ENCODE measurements at regions not wholly inside any gene's neighbourhood (a gene's known extent, or its start where the extent isn't known, plus 50 kb on each side); places are given as distances from the start of the nearest gene placed in this dataset.

- H3K36me3 Mint-ChIP-seq: no peaks in the 10 kb centered on the region
- Histone ChIP-seq H3K9me3 (ENCODE audit: low read depth) (peaks cover 1% of the 10 kb centered on the region), H3K79me2 (ENCODE audit: low read depth) (no peaks in the 10 kb centered on the region), H3F3A (ENCODE audit: low read depth) (peaks cover 19% of the 10 kb centered on the region), H3K36me3 (no peaks in the 10 kb centered on the region), H3K4me2 (no peak overlapping the region), H3K27me3 (peaks cover 24% of the 10 kb centered on the region), H2AFZ (replicated peaks) (no peak overlapping the region), H3K27ac (no peak overlapping the region), H3K4me3 (no peak overlapping the region), H3K9ac (no peak overlapping the region), H3K4me1 (peaks cover 17% of the 10 kb centered on the region), H4K20me1 (ENCODE audit: low read depth) (peaks cover 6% of the 10 kb centered on the region)
- H3K27me3 Mint-ChIP-seq (ENCODE audit: insufficient read depth, low read depth): peaks cover 6% of the 10 kb centered on the region
- peaks cover 4% of the 10 kb centered on the region for H3K9me3 Mint-ChIP-seq
- H3K4me1 Mint-ChIP-seq: peaks cover 6% of the 10 kb centered on the region
- no peak overlapping the region for H3K27ac Mint-ChIP-seq
- no peak for TF ChIP-seq EZH2 (IDR thresholded peaks at IDR 0.05)
- no peak for TF ChIP-seq CTCF (IDR thresholded peaks at IDR 0.05)
- TF ChIP-seq EZH2phosphoT487 (IDR thresholded peaks at IDR 0.05): no peak
- H3K4me3 Mint-ChIP-seq: no peak overlapping the region
- DNase-seq (ENCODE audit: low spot score): no peak
These were observed 129.9 kb upstream of the CLEC14A start for GRCh38 chr14:38385836-38386235.

- DNase-seq (ENCODE audit: low spot score): no peak
- Mint-ChIP-seq H3K36me3 (no peaks in the 10 kb centered on the region), H3K4me1 (peaks cover 6% of the 10 kb centered on the region), H3K27ac (no peak overlapping the region), H3K27me3 (ENCODE audit: insufficient read depth, low read depth) (peaks cover 6% of the 10 kb centered on the region), H3K4me3 (no peak overlapping the region), H3K9me3 (peaks cover 4% of the 10 kb centered on the region)
- Histone ChIP-seq H3K4me1 (peaks cover 17% of the 10 kb centered on the region), H3K27ac (no peak overlapping the region), H4K20me1 (ENCODE audit: low read depth) (peaks cover 6% of the 10 kb centered on the region), H3K36me3 (no peaks in the 10 kb centered on the region), H3K4me3 (no peak overlapping the region), H3F3A (ENCODE audit: low read depth) (peaks cover 19% of the 10 kb centered on the region), H2AFZ (replicated peaks) (no peak overlapping the region), H3K9ac (no peak overlapping the region), H3K4me2 (no peak overlapping the region), H3K9me3 (ENCODE audit: low read depth) (peaks cover 3% of the 10 kb centered on the region), H3K27me3 (peaks cover 22% of the 10 kb centered on the region), H3K79me2 (ENCODE audit: low read depth) (no peaks in the 10 kb centered on the region)
- TF ChIP-seq CTCF (IDR thresholded peaks at IDR 0.05) (no peak), EZH2 (IDR thresholded peaks at IDR 0.05) (no peak), EZH2phosphoT487 (IDR thresholded peaks at IDR 0.05) (no peak)
These were observed 129.4 kb upstream of the CLEC14A start for GRCh38 chr14:38385343-38385742.

- peaks cover 6% of the 10 kb centered on the region for H3K4me1 Mint-ChIP-seq
- Histone ChIP-seq H3K4me3 (no peak overlapping the region), H3K4me1 (peaks cover 17% of the 10 kb centered on the region), H4K20me1 (ENCODE audit: low read depth) (peaks cover 6% of the 10 kb centered on the region), H3K36me3 (no peaks in the 10 kb centered on the region), H3K9me3 (ENCODE audit: low read depth) (peaks cover 3% of the 10 kb centered on the region), H3F3A (ENCODE audit: low read depth) (peaks cover 19% of the 10 kb centered on the region), H3K27me3 (peaks cover 16% of the 10 kb centered on the region), H3K9ac (no peak overlapping the region), H3K79me2 (ENCODE audit: low read depth) (no peaks in the 10 kb centered on the region), H3K27ac (no peak overlapping the region), H2AFZ (replicated peaks) (no peak overlapping the region), H3K4me2 (no peak overlapping the region)
- no peak overlapping the region for H3K4me3 Mint-ChIP-seq
- H3K9me3 Mint-ChIP-seq: peaks cover 4% of the 10 kb centered on the region
- DNase-seq (ENCODE audit: low spot score): no peak
- H3K36me3 Mint-ChIP-seq: no peaks in the 10 kb centered on the region
- H3K27ac Mint-ChIP-seq: no peak overlapping the region
- H3K27me3 Mint-ChIP-seq (ENCODE audit: insufficient read depth, low read depth): peaks cover 6% of the 10 kb centered on the region
- no peak for TF ChIP-seq EZH2 (IDR thresholded peaks at IDR 0.05)
- no peak for TF ChIP-seq CTCF (IDR thresholded peaks at IDR 0.05)
- TF ChIP-seq EZH2phosphoT487 (IDR thresholded peaks at IDR 0.05): no peak
These were observed 128.8 kb upstream of the CLEC14A start for GRCh38 chr14:38384741-38385140.

Data from neural progenitor cell (in vitro differentiated cells).